GM19397 (cell line): ENCODE measurements at regions not wholly inside any gene's neighbourhood (a gene's known extent, or its start where the extent isn't known, plus 50 kb on each side); places are given as distances from the start of the nearest gene placed in this dataset.
A peak's percentile ranks its signal among the peaks of the same experiment; 100 is the strongest.

Experiments used
- ATAC-seq: cut with Tn5 transposase; IDR thresholded peaks from one replicate; pipeline ENCODE4 v1.9.1; 2021; ENCODE audit warnings: mild to moderate bottlenecking, moderate library complexity; ENCODE audit not compliant: unreplicated experiment

DNA sequence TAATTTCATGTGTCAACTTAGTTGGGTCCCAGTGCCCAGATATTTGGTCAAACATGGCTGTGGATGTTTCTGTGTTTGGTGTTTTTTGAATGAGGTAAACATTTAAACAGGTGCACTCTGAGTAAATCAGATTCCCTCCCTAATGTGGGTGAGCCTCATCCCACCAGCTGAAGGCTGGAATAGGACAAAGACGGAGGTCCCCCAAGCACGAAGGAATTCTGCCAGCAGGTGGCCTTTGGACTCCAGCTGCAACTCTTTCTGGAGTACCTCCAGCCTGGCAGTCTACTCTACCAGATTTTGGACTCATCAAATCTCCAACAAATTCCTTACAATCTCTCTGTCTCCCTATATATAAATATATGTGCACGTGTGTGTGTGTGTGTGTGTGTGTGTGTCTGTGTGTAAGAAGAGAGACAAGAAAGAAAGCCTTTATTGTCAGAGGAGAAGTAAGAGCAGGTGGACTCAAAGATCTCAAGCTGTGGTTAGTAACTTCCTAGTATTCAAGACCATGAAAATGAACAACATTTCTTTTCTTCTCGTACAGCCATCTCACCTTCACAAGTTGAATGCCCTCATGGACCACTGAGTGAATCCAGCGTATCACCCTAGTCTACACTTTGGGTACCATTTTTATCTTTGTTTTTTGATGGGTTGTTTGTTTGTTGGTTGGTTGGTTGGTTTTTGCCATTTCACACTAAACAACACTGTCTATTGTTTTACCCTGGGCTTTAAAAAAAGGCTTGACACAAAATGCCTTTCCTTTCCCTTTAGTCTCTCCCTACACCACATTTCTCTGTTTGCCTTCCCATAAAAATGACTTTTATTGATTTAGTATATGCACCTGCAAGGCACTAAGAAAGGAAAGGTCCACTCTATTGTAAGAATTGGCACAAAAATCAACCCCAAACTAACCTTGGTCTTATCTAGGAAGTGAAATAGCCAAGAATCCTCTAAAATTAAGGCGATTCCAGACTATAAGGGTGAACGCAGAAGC lies 118.7 kb downstream of the TENT4A start:
- ATAC-seq, result no peak

- no peak for ATAC-seq
These were observed 119.8 kb downstream of the TENT4A start for GRCh38 chr5:6832994-6833393.

DNA sequence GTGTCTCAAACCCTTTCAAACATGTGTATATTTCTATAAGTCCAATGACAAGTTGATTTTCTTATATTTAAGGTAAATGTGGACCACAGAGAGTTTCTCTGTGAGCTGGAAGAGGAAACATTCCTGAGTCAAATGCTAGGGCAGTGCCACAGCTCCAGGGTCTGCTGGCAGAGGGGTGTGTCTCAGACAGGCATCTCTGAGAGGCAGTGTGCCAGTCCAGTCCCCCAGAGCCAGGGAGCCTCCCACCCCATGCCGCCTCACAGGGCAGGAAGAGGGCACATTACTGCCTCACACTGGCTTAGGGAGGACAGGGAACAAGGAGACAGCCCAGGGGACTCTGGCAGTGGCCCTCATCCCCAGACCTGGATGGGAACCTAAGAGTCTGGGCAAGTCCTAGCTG lies 120.2 kb downstream of the TENT4A start:
- no peak for ATAC-seq

GRCh38 chr5:6837095-6837494 lies 123.9 kb downstream of the TENT4A start:
- no peak for ATAC-seq

DNA sequence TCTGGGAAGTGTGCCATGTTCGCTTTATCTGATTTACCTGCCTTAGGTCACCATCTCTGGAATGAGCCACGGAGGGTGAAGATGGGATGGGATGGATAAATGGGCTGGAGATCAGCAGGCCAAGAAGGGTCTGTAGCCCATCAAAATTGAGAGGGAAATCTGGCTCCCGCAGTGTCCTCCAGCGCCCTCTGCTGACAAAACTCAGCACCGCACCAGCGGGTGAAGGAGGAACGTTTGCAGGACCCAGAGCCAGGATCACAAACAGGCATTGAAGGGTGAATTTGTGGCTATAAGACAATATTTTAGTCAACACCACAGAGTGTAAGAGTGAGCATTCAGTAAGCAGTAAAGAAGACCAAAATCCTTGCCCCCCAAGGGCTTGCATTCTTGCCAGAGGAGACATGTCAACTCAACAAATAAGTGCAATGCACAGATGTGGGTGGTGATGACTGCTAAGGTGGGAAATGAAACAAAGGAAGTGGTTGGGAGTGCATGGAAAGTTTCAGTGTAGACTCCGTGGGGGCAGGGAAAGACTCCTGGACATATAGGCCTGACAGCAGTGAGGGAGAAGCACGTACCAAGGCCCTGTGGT lies 124.4 kb downstream of the TENT4A start:
- ATAC-seq, result no peak

GRCh38 chr5:6838736-6839135 lies 125.5 kb downstream of the TENT4A start:
- ATAC-seq, result no peak

- ATAC-seq, result no peak
These were observed 127.0 kb downstream of the TENT4A start for GRCh38 chr5:6840136-6840793.

DNA sequence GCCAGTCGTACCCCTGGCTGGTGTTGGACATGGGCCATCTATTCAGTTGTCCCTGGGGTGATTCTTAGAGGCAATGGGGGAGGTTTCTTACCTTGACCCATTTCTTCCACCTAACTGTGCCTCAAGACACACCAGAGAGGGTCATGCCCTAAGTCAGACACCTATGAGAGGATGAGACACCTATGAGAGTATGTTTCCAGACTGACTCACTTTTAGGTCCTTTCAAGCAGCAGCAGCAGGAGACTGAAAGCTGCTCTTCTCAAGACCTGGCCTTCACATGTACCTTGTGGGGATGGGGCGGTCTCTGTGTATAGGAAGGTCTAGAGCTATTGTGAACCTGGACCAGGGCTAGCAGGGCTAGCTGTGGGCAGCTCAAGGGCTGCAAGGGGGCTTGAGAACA lies 130.1 kb downstream of the TENT4A start:
- ATAC-seq, result no peak

DNA sequence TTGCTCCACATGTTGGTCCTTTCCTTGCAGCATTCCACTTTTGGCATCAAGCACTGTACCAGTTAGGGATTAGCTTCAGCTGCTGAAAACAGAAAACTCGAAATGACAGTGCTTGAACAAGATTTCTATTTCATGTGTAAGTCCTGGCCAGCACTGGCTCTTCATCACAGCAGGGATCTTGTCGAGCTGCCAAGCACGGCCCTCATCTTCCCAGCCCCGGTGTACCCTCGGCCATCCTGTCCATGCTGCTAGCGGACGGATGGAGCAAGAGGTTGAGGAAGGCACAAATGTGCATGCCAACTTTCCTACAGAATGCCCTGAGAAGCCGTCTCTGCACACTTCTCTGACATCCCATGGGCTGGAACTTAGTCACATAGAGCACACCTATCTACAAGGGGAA lies 130.6 kb downstream of the TENT4A start:
- no peak for ATAC-seq

- ATAC-seq, result no peak
These were observed 132.6 kb downstream of the TENT4A start for GRCh38 chr5:6845856-6846255.

DNA sequence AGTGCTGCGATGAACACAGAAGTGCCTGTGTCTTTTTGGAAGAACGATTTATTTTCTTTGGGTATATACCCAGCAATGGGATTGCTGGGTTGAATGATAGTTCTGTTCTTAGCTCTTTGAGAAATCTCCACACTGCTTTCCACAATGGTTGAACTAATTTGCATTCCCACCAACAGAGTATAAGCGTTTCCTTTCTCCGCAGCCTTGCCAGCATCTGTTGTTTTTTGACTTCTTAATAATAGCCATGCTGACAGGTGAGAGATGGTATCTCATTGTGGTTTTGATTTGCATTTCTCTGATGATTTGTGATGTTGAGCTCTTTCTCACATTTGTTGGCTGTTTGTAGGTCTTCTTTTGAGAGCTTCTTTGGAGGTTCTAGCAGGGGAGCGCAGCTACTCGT lies 134.6 kb downstream of the TENT4A start:
- ATAC-seq, result peak; percentile 57

GRCh38 chr5:6849316-6850105 lies 136.3 kb downstream of the TENT4A start:
- no peak for ATAC-seq

GRCh38 chr5:6850106-6850432 lies 136.8 kb downstream of the TENT4A start:
- ATAC-seq, result no peak

DNA sequence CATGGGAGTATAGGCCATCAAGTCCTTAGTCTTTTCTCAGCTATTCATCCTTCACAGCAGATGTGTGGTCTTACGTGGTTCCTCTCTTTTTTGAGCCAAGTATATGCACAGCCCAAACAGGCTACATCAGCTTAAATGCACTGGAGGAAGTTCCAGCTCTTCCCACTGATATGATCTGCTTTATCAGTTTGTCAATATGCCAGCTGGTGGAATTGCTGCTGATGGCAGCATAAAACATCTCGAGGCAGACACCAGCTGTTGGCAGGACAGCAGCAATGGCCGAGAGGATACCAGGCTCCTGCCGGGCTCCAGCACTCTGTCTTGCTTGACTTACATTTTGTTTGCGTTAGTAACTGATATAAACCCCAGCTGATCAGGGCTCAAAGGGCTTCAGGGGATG lies 143.4 kb downstream of the TENT4A start:
- no peak for ATAC-seq

DNA sequence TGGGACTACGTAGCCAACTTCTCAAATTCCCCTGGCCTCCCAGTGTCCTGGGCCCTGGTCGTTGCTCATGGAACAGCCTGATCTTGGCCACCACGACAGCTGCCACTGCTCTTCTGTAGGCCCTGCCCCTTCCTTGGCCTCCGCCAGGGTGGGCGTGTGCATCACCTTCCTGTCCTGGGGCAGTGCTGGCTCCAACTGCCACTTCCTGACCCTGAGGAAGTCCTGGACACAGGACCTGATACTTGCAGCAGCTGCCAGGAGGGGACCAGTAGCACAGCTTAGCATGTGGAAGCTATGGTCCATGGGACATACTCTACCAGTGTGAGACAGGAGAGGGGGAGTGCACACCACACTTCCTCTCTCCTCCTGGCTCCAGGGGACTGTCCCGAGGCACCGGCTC lies 145.2 kb downstream of the TENT4A start:
- no peak for ATAC-seq

DNA sequence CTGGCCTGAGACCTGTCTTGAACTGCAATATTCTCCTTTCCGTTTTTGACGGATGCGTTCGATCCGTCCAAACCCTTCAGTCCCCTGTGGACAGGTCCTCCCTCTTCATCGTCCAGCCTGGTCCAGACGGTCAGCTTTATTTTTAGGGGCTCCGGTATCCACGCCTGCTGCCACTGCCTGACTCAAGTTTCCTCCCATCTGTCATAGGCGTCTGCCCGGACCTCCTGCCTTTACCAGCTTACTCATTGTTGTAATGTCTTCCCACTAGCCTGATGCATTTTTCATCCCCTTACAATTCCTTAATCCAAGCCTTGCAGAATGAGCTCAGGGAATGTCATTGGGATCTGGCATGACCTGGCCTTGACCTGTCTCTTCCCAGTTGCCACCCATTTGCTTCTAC lies 145.8 kb downstream of the TENT4A start:
- ATAC-seq, result no peak

- ATAC-seq, result no peak
These were observed 146.9 kb downstream of the TENT4A start for GRCh38 chr5:6859951-6860638.

DNA sequence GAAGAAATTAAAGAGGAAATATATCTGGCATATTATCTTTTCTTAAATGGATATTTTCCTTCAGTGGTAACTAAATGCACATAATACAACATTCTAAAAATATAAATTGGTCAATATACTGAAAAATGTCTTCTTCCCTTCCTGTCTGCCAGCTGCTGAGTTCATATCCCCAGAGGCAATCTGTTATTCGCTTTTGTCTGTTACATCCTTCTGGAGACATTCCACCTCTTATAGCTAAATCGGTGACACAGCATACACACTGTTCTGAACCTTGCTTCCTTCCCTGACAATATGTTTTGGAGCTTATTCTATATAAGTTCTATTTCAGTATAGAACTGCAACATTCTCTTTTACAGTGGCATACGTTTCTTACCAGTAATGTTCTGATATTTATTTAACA lies 147.8 kb downstream of the TENT4A start:
- ATAC-seq, result no peak

DNA sequence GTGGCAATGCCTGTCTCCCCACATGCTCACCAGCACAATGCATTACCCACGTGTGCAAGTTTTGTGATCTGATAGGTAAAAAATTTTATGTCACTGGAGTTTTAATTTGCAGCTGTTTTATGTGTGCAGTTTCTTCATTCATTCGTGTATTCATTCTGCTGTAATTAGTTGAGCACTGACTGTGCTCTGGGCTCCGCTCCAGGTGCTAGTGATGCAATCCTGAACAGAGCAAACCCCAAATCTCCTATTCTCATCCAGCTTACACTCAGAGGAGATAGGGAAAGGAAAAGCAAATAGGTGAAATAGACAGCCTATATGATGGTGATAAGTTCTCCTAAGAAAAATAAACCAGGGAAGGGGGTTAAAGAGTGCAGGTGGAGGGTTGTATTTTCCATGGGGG lies 148.4 kb downstream of the TENT4A start:
- no peak for ATAC-seq

- no peak for ATAC-seq
These were observed 149.1 kb downstream of the TENT4A start for GRCh38 chr5:6862306-6862705.

- no peak for ATAC-seq
These were observed 154.5 kb downstream of the TENT4A start for GRCh38 chr5:6867712-6868111.
